Activated CD4-positive, alpha-beta T cell treated with anti-CD3 and anti-CD28 coated beads, Interleukin-10, Interleukin-2, amounts not matched to agents 100 ng/mL and 50 ng/mL, durations not matched to agents 16 hours and 8 hours (primary cell): ENCODE measurements at regions not wholly inside any gene's neighbourhood (a gene's known extent, or its start where the extent isn't known, plus 50 kb on each side); places are given as distances from the start of the nearest gene placed in this dataset.
"Not testable (repeated sequence)": the region's sequence is repeated elsewhere in the genome, so short reads cannot be mapped to it uniquely, and the experiment has no call there.

Source experiments
- DNase-seq: peaks from one replicate; pipeline ENCODE4 v3.0.0-alpha.2; 2020

DNA sequence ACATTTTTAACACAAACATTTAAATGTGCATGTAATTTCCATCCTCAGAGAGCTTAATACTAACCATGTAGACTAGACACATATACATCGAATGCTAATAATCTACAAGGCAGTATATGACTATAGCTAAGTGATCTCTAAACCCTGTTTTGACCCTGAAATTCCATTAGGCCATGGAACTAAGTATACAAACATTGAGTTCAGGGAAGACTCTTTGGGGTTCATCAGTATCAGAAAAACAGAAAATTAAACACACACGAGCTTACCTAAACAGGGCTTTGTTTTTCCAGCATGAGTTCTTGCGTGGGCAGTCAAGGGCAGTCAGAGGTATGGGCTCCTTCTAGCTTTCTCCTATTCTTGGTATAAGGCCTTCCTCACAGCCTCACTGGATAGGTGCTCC lies 106.0 kb upstream of the COPS8 start:
- DNase-seq, result no peak

DNA sequence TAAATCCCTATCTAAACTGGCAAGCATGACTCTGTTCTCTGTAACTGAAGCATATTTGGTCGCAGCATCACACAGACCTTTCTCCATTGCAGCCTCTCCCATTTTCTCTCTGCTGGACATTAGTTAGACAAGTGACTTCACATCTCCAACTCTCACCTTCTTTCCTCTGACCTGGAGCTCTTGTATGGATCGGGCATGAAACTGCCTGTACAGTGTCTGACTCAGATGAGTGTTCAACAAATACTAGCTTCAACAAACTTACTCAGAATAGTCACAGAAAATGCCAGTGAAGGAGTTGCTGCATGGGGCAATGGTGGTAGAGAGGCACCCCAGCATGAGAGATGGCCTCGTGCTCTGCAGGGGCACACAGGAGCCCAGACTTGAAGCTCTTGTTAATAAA lies 104.7 kb upstream of the COPS8 start:
- no peak for DNase-seq

DNA sequence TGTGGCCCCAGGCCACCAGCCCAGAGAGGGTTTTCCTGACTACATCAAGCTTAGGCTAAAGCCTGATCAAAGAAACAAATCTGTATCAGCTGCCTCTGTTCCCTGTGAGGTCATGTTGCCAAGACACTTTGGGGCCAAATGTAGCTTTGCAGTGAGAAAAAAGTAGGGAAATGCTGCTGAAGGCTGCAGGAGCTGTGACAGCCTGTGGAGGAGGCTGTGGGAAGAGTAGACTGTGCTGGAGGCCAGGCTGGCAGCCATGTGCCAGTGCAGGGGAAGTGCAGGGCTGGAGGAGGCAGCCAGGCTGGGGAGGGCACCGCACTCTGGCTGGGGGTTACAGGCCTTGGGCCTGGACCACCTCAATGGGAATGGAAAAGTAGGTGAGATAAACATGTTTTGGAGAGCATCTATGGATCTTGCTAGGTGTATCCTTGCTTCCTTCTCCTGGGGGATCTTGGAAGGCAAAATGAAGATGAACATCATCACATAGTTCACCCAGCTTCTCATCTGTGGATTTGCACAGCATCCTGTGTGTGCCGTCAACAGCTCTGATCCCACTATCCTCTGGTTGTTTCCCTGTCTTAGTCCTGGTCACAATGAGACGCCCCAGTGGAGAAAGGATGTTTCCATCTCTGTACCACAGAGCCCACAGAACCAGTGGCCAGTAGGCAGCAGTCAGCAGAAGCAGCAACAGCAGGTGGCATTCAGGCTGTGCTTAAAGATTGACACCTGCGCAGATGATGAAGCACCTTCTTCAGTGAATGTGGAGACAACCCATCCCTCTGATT lies 103.8 kb upstream of the COPS8 start:
- no peak for DNase-seq

DNA sequence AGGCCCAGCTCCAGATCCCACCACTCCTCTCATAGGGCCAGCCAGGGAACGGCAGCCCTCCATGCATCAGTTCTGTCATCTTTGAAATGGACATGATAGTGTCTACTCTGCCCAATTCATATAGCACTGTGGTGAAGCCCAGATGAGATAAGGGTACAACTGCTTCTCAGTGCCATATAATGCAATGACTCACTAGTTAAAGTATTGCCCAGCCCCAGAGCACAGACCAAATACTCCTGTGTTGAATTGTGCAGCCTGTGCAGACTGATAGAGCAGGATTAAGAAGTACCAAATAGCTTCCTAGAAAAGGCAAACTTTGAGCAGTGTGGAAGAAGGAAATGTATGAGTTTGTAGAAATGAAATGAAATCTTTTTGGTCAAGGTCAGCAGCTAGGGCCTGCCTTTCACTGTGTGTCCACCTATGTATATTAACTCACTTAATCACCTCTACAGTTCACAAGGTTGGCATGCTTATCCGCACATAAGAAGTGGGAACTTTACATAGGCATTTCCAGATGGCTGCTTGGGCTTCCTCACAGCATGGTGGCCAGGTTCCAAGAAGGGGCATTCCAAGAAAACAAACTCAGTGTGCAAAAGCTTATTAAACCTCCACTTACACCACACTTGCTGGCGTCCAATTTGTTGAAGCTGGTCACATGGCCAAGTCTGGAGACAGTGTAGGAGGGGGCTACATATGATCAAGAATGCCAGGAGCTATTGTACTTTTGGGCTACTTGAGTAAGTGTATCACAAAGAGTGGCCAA lies 102.8 kb upstream of the COPS8 start:
- DNase-seq, result no peak

DNA sequence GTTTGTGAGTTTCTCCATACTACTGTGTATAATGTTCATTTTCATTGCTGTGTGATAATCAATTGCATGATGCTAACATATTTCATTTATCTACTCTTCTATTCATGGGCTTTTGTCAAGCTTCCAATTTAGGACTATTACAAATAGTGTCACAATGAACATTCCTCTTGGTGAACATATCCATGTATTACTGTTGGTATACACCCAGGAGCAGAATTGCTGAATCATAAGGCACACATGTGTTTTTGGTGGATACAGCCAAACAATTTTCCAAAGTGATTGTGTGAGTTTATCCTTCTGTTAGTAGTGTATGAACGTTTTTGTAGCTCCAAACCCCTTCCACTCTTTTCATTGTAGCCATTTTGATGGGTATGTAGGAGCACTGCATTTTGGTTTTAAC lies 101.6 kb upstream of the COPS8 start:
- no peak for DNase-seq

DNA sequence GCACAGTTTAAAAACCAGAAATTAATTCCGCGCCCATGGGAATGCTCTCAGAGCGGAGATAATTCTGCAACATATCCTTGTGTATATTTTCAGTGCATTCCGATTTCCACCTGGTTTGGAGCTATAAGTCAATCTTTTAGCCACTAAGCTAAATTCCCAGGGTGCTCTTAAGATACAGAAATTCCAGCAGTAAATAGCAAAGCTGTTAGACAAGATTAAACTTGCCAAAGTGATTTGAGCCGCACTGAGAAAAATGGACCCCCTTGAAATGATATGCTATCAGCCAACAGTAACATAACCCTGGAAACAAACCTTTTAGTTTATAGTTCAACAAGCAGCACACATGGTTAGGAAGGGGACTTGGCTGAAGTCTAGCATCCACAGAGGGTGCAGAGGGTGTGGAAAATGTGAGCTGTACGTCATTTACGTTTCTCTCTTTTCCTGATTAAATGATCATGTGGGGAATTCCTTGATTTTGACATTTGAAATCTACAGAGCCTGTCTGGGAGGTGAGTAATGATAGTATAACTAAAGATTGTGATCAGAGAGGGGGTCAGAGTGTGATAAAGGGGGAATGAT lies 99.8 kb upstream of the COPS8 start:
- DNase-seq, result no peak

DNA sequence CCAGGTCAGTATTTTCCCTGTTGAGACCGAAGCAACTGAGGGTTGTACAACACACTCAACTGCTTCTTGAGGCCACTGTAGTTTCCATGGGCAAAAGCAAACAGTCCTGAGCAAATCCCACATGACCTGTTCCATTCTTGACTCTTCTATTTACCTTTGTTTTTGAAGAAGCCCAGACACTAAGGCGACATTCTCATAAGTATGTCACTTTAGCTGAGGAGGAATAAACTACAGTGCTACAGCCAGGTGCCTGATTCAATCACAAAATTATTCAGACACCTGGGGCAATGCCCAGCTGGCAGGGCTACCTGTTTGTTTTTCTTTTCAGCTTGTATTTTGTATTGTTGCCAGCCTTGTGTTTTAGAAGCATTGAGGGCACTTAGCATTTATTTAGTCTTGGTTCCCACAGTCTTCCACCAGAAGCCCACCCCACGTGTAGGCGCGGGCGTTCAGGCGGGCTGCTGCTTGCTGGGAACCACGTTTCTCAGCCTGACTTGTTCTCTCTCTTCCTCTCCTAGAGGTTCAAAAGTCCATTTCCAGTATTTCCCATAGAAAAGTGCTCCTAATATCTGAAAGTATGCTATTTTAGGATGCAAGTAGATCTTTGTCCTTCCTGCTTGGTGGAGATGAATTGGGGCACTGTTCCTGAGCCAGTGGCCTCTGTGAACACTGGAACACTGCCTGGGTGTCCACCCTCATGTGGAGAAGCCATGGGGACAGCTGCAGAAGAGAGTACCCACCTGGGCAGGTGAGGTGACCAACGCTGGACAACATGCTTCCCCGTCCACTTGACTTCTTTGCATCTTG lies 99.0 kb upstream of the COPS8 start:
- no peak for DNase-seq

DNA sequence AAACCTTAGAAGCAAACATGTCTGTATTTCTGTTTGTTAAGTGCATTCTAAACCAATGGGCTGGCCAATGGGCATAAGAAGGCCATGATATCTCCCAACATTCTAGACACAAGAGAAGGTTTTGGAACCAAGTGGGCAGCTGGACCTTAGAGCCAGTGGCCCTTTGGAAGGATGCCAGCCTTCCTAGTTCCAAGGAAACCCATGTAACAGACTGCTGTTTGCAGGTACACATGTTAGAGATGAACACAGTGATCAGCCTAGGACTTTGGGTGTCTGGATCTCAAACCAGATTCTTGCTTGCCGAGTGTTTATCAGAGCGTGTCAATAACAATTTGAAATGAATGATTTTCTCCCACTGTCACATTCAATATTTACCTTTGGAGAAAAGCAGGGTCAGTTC lies 97.5 kb upstream of the COPS8 start:
- DNase-seq, result no peak

DNA sequence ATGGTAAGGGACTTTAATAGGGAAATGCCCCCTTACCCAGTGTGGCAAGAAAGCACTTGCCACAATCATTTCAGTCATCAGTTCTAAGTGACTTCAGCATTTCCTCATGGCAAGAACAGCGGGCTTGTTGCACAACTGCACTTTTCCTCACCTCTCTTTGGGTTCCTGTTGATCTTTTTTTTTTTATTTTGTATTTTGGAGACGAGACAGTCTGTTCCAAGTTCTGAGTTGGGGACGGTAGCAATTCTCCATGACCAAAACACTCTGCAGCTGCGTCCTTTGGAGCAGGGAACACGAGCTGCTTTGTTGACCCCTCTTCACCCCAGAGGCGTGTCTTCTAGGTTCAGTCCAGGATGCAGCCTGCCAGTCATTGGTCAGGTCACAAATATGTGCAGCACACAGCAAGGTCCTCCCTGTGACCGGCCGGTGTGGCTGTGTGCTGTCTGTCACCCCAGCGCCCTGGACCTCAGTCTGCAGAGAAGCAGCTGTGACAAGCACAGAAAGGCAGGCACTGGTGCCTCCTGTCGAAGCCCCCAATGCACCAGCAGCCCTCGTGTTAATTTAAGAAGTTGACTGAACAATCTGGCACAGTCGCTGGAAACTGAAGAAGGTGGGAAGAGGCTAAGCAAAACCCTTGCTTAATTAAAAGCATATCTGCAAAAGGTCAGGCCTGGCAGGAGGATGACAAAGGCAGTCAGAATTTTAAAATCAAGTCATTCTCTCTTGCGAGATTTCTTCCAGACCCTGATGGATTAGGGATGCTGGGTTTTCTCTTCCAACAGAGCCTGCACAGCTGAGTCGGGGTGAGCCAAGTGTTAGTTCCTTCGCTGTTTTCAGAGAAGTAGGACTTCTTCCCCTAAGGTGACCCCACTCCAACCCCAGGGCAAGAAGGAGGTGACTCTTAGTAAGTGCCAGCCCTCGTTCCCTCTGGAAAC lies 96.7 kb upstream of the COPS8 start:
- no peak for DNase-seq

DNA sequence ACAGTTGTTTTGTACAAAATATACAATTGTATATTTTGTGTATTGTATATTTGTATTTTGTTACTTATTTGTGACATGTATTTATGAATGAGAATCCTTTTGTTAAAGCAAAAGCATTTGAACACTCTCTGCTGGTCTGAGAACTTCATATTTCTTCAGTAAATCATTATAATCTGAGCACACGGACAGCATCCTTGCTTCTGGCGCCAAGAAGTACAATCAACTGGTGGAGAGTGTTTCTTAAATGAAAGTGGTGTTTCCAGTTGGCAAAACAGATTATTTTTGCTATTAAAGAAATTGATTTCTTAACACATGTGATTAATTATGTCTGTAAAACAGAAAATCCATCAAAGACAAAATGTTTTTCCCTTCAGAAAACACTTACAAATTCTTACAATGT lies 95.1 kb upstream of the COPS8 start:
- DNase-seq, result no peak

DNA sequence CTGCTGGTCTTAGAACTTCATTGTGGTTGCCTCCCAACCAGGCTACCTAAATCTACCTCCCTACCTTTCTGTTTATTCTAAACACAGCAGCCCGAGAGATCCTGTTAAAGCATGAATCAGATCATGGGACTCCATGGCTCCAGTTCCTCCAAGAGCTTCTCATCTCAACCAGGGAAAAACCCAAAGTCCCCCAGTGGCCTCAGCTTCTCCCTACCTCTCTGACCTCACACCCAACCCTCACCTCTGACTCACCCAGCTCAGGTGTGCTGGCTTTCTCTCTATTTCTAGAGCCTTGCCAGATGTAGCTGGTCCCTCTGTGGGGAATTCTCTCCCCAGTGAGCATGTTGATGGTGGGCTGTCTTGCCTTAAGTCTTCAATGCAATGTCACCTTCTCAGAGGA lies 93.8 kb upstream of the COPS8 start:
- DNase-seq, result no peak

DNA sequence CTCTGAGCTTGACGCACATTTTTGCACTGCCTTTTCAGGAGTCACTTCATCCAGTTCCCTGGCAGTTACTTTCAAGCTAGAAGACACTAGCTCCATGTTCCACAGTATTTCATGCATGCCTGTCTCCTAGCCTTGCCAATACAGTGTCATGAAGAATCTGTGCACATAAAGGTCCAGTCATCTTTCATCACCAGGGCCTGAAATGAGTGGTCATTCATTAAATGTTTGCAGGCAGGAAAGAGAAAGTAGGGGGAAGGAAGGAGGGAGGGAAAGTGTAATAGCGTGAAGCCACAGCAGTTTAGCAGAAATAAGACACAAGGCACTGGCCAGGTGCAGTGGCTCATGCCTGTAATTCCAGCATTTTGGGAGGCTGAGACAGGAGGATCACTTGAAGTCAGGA lies 92.4 kb upstream of the COPS8 start:
- no peak for DNase-seq

DNA sequence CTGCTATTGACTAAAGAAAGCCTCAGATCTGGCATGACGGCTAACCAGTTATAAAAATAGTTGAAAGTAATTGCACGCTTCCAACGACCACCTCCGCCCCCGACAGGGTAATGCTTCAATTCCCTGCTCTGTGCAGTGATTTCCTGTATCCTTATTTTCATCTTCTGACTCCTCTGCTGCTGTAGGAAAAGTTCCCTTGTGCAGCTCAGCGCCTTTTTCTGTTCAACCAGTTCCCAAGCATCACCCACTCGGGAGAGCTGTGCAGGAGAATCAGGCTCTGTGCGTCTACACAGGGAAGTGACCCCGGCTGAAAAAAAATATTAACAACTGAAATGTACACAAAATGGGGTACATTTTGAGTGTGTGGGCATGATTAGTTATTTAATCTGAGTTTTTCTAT lies 91.3 kb upstream of the COPS8 start:
- DNase-seq, result no peak

DNA sequence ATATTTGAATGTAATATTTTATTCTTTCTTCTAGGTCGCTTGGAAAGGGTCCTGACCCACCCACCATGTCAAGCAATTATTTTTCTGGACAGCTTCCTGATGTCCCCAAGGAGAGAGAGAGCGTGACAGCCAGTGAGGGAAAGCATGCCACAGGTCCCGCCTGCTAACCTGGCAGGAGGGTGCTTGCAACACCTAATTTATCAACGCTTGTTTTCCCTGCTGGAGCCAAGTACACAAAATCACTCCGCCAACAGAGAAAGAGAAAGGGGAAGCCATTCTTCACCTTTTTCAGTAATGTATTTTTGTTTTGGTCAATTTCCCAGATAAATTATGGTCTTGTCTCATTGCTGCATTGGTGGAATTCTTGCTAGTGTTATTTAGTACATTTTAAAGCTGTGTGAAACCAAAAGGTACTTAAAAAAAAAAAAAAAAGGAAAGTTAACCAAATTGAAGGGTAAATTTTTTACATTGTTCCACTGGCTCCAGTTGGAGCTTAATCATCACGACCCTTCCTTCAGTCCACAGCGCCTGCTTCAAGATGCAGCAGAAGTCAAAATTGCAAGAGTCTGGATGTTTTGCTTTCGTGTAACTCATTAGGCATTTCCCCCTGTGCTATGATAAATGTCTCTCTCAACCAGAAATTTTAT lies 88.5 kb upstream of the COPS8 start:
- DNase-seq, result no peak

DNA sequence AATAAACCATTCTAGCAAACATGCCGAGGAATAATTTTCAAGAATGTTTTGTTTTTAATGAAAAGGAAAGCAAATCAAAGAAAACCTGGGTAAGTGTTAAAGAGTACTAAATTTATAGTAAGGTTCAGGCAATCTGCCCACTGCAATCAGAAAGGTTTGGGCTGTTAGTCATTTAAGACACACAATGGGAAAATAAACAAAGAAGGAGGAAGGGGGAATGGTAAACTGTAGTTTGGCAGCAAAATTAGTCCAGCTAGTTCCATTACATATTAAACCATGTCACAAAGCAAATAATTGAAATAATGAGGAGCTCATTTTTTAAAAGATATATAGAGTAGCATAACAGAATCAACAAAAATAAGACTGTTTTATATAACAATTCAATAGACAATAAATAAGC lies 87.5 kb upstream of the COPS8 start:
- DNase-seq, result no peak

DNA sequence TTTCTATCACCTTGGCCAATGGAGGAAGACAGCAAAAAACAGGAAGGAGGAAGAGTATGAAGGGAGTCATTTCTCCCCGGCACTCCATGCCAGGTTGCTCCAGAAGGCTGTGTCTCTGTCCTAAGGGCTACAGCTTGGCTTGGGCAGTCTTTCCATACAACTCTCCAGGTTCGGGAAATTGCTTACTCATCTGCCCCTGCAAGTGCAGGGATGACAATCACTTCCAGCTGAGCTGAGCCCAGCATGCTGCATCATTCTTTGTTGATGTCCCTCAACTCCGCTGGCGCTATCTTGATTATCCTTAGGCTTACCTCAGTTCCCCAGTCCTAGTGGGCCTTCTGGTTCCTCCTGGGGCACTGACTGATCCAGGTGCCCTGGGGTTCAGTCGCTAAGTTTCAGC lies 86.9 kb upstream of the COPS8 start:
- DNase-seq, result no peak

DNA sequence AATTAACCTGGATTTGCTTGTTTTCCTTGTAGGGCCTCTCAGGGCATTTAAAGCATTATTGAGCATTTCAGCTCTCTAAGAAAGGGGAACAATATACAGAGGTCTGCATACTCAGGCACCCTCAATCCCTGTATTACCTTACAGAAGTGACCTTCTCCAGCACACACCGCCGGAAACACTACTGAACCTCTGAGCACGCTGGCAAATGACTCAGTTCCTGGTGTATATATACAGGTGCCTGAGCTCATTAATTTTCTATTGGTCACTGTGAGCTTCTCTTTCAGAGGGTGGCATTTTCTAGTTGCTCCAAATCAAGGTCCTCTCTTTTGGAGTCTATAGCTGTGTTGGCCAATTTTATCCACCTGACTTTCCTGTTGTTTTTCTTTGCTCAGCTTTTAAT lies 85.2 kb upstream of the COPS8 start:
- no peak for DNase-seq

DNA sequence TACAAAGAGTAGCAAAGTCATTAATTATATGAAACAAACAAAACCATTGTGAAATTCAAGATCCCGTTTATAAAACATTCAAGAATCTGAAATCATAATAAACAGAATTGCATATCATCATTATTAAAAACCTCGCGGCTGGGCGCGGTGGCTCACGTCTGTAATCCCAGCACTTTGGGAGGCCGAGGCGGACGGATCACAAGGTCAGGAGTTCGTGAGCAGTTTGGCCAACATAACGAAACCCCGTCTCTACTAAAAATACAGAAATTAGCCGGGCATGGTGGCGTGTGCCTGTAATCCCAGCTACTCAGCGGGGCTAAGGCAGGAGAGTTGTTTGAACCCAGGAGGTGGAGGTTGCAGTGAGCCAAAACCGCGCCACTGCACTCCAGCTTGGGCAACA lies 80.3 kb upstream of the COPS8 start:
- DNase-seq, result not testable (repeated sequence)

DNA sequence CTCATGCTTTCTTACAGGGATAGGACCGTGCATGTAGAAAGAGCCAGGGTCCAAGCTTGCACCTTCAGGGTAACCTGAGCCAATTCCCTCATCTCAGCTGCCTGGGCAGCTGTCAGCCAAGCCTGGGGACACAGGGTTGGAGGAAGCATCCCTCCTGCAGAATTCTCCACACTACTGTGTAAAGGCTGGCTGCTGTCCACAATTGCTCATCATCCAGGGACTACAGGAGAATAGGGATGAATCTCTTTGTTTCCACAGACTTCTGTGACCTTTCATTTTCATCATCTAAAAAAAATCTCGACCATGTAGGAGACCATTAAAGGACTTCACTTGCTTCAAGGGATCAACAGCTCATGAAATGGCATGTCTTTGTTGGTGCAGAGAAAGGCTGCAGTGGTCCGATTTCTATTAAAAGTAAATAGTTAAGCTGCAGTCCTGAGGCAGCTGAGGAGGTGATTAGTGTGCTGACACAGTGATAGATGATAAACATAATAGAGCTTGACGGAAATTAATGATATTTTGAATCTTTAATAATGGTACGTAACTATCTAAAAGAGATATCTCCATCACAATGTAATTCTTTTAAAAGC lies 74.4 kb upstream of the COPS8 start:
- DNase-seq, result no peak

DNA sequence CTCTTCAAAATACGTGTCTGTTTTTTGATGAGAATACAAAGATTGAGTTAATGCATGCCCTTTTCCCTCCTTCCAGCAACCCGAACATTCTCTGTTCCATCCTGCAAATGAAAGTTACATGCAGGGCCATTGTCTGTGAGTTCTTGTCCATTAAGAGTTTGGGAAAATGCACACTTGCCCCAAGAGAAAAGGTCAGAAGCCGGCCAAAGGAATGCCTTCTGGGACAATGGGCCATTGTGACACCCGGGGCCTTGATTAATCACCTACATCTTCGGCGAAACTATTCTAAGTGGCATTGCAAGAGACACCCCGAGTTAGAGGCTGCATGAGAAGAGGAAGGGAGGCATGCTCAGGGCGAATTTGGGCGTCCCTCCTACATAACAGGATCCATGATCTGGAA lies 73.7 kb upstream of the COPS8 start:
- no peak for DNase-seq

DNA sequence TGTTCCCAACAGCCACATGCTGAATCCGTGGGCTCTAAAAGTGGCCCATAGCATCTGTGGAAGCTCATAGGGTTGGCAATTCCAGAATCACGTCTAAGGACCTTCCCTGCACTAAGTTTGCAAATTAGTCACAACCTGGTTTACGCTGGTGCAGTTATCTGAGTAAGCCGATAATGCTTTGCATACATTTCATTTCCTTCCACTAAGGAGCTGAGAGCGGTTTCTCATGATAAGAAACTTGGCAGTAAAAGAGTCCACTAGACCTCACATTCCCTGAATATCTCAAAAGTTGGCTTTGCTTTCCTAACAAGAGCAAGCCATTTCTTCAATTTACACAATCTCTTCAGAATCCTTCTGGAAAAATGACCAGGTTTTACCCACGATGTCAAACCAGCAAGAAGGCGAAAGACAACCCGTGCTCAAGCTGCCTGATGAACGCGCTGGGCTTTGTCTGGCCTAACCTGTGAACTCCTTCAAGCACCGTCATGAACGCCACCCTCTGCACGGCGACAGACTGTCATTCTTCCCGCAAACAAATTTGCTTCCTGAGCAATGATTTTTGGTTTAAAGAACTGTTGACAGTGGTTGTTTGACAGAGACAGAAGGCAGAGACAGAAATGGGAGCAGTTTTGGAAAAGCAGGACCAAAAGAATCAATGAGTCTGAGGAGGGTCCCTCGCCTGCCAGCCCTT lies 73.0 kb upstream of the COPS8 start:
- DNase-seq, result no peak
